ENCODE measurements at regions not wholly inside any gene's neighbourhood (a gene's known extent, or its start where the extent isn't known, plus 50 kb on each side); places are given as distances from the start of the nearest gene placed in this dataset.

GRCh38 chr2:103773884-103774283 is 1012.1 kb downstream of the TMEM182 start:
- Histone ChIP-seq H3K9ac (ENCODE audit: low read length) (no peak overlapping the region), H3K4me2 (ENCODE audit: low read length) (no peak overlapping the region), H3K36me3 (ENCODE audit: control insufficient read depth in 1 of 2, insufficient read depth in 2 of 2, low read length in 2 of 2) (no peaks in the 10 kb centered on the region), H3K4me1 (ENCODE audit: control insufficient read depth in 1 of 2, insufficient read depth in 2 of 2, low read length in 2 of 2) (no peaks in the 10 kb centered on the region), H3K9me2 (ENCODE audit: insufficient read depth) (no peaks in the 10 kb centered on the region), H3K9me3 (ENCODE audit: control insufficient read depth in 1 of 2, insufficient read depth in 1 of 2, low read depth in 1 of 2, low read length in 2 of 2) (peaks cover 23 to 30% of the 10 kb centered on the region in 2 experiments; a peak in 2 of 4 replicates), H3K27ac (ENCODE audit: low read depth, low read length) (no peak overlapping the region), H4K20me1 (ENCODE audit: insufficient read depth) (no peaks in the 10 kb centered on the region), H2AFZ (ENCODE audit: low read depth, low read length, poor library complexity, severe bottlenecking) (no peak overlapping the region), H3K4me3 (replicated peaks in 1 of 2; ENCODE audit: low read depth in 1 of 2, low read length in 2 of 2) (no peak overlapping the region), H3K79me2 (ENCODE audit: insufficient read depth, low read length) (no peaks in the 10 kb centered on the region), H3K27me3 (ENCODE audit: insufficient read depth, low read length) (no peaks in the 10 kb centered on the region)
- ATAC-seq (no peak), DNase-seq (ENCODE audit: low read depth, low spot score) (no peak)
- POLR2A ChIA-PET: no interaction called here
- TF ChIP-seq ZBTB33 (IDR thresholded peaks at IDR 0.05; ENCODE audit: extremely low read depth, insufficient replicate concordance, low read length): no peak
- TF ChIP-seq ATF3 (IDR thresholded peaks at IDR 0.05): no peak
- TF ChIP-seq JUND (IDR thresholded peaks at IDR 0.05): no peak
- TF ChIP-seq CEBPB (IDR thresholded peaks at IDR 0.05; ENCODE audit: low read depth): no peak
- TF ChIP-seq REST (IDR thresholded peaks at IDR 0.05; ENCODE audit: low read depth): no peak
- no peak for TF ChIP-seq FOSL1 (IDR thresholded peaks at IDR 0.05; ENCODE audit: low read depth)
- no peak for TF ChIP-seq MAX (IDR thresholded peaks at IDR 0.05)
- TF ChIP-seq CTCF (IDR thresholded peaks at IDR 0.05 in 2 of 3, conservative IDR thresholded peaks at IDR 0.05 in 1 of 3; ENCODE audit: borderline replicate concordance in 1 of 3, insufficient read depth in 1 of 3, low read depth in 2 of 3, low read length in 2 of 3): no peak
- no peak for TF ChIP-seq CBX3 (IDR thresholded peaks at IDR 0.05; ENCODE audit: low read depth)
- RAD21 ChIA-PET (ENCODE audit: low non-redundant PET in 1 of 2, low total read pairs in 2 of 2, uncharacterized antibody in 2 of 2, unreplicated experiment in 2 of 2): no interaction called here
- BruUV-seq (replicated peaks): no TSS peak
- CTCF ChIA-PET: no interaction called here
- intact Hi-C loops (cut with micrococcal nuclease): no loop called here
